IMR-90 (cell line): ENCODE measurements at regions not wholly inside any gene's neighbourhood (a gene's known extent, or its start where the extent isn't known, plus 50 kb on each side); places are given as distances from the start of the nearest gene placed in this dataset.

ENCODE experiments used
- CEBPB ChIP-seq: IDR thresholded peaks from 2 replicates; pipeline ENCODE4 v1.6.1; 2012; ENCODE audit warnings: low read depth, low read length, improper control_type of control experiment
- CHD1 ChIP-seq: IDR thresholded peaks from 2 replicates; pipeline ENCODE4 v1.6.1; 2012; ENCODE audit warnings: low read depth, low read length, improper control_type of control experiment
- CTCF ChIP-seq: conservative IDR thresholded peaks from 2 replicates; pipeline ENCODE4 v1.5.1; 2012; ENCODE audit warnings: mild to moderate bottlenecking, low read depth, low read length, improper control_type of control experiment
- MAZ ChIP-seq: IDR thresholded peaks from 2 replicates; pipeline ENCODE4 v1.6.1; 2012; ENCODE audit warnings: low read depth, mild to moderate bottlenecking, low read length, improper control_type of control experiment, moderate library complexity, borderline replicate concordance
- MXI1 ChIP-seq: IDR thresholded peaks from 2 replicates; pipeline ENCODE4 v1.6.1; 2012; ENCODE audit warnings: low read depth, mild to moderate bottlenecking, low read length, moderate library complexity, borderline replicate concordance
- POLR2A ChIP-seq: IDR thresholded peaks from 2 replicates; pipeline ENCODE4 v1.6.1; 2012; ENCODE audit warnings: mild to moderate bottlenecking, low read depth, low read length

- no peak for TF ChIP-seq CTCF
- no peak for TF ChIP-seq POLR2A
- no peak for TF ChIP-seq MXI1
- no peak for TF ChIP-seq CHD1
- no peak for TF ChIP-seq CEBPB
- TF ChIP-seq MAZ = no peak
Measured at GRCh38 chr13:107562203-107562602, 653.1 kb downstream of the LIG4 start.
